ENCODE measurements at regions not wholly inside any gene's neighbourhood (a gene's known extent, or its start where the extent isn't known, plus 50 kb on each side); places are given as distances from the start of the nearest gene placed in this dataset.
"Not testable (repeated sequence)": the region's sequence is repeated elsewhere in the genome, so short reads cannot be mapped to it uniquely, and the experiment has no call there.

DNA sequence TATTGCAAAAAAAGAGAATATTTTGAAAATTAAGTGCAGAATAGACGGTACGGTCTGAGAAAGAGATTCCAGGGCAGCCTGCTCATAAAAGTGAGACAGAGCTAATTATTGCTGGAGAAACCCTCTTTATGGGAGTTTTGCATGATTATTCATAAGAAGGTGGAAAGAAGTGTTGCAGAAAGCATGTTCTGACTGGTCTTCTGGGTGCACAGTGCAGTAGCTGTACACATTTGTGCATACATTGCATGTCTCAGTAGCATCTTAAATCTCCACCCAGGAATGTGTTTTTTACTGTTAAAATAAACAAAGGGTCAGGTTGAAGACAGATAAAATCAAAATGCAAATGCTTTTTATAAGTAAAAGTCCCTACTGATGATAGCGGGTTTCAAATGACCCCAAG, 1813.6 kb upstream of the DEFB115 start:
- Histone ChIP-seq H3K27ac (no peak overlapping the region), H3K36me3 (no peaks in the 10 kb centered on the region), H3K4me1 (no peaks in the 10 kb centered on the region), H3K27me3 (no peaks in the 10 kb centered on the region), H3K9me3 (peaks cover 0 to 8% (median 0%) of the 10 kb centered on the region in 4 donors), H3K4me3 (no peak overlapping the region)
- TF ChIP-seq EP300 (IDR thresholded peaks at IDR 0.05) = no peak
- TF ChIP-seq POLR2A (IDR thresholded peaks at IDR 0.05) = no peak
- WGBS, 2 donors = 69 to 73% methylated on average over 3 of the region's 3 CpGs
- no peak for DNase-seq (ENCODE audit: low spot score in 2 of 2)

DNA sequence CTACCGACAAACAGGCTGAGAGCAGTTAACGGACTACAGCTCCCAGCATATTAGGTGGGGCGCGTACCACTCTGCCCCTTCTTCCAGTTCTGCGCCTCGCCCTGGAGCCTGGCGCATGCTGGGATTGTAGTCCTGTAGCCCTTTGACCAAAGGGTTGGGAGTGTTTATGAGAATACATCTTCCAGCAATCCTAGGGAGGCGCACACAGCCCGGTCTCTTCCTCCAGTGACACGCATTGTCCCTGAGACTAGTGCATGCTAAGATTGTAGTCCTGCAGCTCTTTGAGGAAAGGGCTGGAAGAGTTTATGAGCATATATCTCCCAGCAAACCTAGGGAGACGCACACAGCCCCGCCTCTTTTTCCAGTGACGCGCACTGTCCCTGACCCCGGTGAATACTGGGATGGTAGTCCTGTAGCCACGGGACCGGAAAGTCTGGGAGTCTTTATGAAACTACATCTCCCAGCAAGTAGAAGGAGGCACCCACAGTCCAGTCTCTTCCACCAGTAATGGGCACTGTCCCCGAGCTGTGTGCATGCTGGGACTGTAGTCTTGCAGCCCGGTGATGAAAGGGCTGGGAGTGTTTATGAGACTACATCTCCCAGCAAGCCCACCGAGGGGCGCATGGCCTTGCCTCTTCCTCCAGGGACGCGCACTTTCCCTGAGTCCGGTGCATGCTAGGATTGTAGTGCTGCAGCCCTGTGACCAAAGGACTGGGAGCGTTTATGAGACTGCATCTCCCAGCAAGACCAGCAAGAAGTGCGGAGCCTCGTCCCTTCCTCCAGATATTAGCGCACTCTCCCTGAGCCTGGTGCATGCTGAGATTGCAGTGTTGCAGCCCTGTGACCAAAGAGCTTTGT, 1812.2 kb upstream of the DEFB115 start:
- H3K27ac ChIP-seq = peak overlapping the region in 1 of 4 donors; percentile 39
- not testable (repeated sequence) for H3K4me1 ChIP-seq, H3K27me3 ChIP-seq, H3K36me3 ChIP-seq
- WGBS, 2 donors = 37 to 68% methylated on average over 26 to 28 of the region's 28 CpGs
- peak in 1 of 2 donors; percentile 76 for DNase-seq (ENCODE audit: low spot score in 2 of 2)
- peaks cover 0 to 19% (median 0%) of the 10 kb centered on the region in 4 donors for H3K9me3 ChIP-seq
- peak in 1 of 2 donors; percentile 50 for TF ChIP-seq EP300 (IDR thresholded peaks at IDR 0.05)
- H3K4me3 ChIP-seq = peak overlapping the region in 1 of 4 donors; percentile 43

DNA sequence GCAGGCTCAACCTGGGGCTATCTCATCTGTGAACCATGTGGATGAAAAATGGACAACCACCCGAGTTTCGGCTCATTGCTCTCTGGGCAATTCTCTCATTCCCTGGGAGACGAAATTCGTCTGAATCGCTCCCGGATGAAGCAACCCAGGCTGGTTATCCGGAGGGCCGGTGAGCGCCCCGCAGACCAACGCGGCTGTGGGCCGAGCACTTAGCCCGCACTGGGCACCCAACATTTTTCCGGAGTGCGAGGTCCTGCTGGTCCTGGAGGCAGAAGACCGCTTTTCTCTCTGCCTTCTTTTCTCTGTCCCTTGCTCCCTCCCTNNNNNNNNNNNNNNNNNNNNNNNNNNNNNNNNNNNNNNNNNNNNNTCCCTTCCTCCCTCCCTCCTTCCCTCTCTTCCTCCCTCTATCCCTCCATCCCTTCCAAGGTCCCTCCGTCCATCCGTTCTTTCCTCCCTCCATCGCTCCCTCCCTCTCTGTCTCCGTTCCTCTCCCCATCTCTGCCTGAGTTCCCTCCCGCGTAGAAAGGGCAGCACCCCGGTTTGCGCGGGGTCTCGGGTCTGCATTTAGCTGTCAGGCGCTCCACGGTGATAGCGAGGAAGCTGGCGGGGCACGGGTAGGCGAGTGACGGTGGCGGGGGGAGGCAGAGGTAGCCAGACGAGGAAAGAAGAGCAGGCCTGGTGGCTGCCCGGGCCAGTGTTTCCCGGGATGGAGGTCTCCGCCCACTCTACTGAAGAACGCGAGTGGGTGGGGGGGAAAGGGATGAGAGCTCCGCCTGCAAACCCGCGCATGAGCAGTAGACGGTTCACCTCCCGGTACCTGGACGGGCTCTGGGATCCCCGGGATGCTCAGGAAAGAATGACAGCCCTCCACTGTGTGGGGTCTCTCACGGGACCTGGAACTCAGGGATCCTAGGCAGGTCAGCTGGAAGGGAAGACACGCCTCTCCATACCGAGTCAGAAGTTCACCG, 1809.7 kb upstream of the DEFB115 start:
- Histone ChIP-seq H3K4me3 (peak overlapping the region in 1 of 4 donors; percentile 29), H3K9me3 (peaks cover 0 to 23% (median 0%) of the 10 kb centered on the region in 4 donors)
- H3K27me3 ChIP-seq; H3K36me3 ChIP-seq; H3K27ac ChIP-seq; H3K4me1 ChIP-seq; DNase-seq (ENCODE audit: low spot score in 2 of 2): not testable (repeated sequence)
- 56 to 76% methylated on average over 45 to 51 of the region's 52 CpGs for WGBS, 2 donors

DNA sequence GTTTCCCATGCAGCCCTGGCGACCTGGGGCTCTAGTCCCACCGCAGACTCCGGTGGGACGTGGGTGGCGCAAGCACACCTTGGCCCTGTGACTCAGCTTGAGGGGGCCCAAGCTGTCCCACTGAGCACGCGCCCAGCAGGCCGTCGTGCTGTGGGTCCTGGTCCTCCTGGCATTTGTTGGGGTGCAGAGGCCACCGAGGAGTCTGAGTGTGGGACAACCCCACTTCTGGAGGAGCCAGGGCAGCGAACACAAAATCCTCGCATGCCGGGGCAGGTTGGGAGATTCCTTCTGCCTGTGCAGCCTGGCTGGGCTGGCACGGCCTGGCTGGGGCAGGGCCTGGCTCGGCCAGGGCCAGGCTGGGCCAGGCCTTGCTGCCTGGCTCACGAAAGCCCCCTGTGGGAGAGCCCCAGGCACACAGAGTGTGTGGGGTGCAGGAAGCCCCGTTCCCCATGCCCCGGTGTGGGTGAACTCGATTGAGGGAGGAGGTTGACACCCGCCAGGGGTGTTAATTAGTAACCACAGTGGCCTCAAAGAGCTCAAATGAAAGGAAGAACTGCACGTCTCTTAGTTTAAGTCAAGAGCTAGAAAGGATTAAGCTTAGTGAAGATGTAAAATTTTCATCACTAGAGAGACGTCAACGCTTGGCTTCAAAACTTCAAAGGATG, 1808.5 kb upstream of the DEFB115 start:
- TF ChIP-seq EP300 (IDR thresholded peaks at IDR 0.05) (no peak), POLR2A (IDR thresholded peaks at IDR 0.05) (no peak)
- TF ChIP-seq, protein P1, sequence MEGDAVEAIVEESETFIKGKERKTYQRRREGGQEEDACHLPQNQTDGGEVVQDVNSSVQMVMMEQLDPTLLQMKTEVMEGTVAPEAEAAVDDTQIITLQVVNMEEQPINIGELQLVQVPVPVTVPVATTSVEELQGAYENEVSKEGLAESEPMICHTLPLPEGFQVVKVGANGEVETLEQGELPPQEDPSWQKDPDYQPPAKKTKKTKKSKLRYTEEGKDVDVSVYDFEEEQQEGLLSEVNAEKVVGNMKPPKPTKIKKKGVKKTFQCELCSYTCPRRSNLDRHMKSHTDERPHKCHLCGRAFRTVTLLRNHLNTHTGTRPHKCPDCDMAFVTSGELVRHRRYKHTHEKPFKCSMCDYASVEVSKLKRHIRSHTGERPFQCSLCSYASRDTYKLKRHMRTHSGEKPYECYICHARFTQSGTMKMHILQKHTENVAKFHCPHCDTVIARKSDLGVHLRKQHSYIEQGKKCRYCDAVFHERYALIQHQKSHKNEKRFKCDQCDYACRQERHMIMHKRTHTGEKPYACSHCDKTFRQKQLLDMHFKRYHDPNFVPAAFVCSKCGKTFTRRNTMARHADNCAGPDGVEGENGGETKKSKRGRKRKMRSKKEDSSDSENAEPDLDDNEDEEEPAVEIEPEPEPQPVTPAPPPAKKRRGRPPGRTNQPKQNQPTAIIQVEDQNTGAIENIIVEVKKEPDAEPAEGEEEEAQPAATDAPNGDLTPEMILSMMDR (IDR thresholded peaks at IDR 0.05) = no peak
- 86 to 87% methylated on average over 7 to 23 of the region's 23 CpGs for WGBS, 2 donors
- Histone ChIP-seq H3K4me1 (no peaks in the 10 kb centered on the region), H3K27ac (no peak overlapping the region), H3K27me3 (no peaks in the 10 kb centered on the region), H3K36me3 (no peaks in the 10 kb centered on the region), H3K9me3 (peaks cover 0 to 23% (median 0%) of the 10 kb centered on the region in 4 donors), H3K4me3 (no peak overlapping the region)
- no peak for DNase-seq (ENCODE audit: low spot score in 2 of 2)

DNA sequence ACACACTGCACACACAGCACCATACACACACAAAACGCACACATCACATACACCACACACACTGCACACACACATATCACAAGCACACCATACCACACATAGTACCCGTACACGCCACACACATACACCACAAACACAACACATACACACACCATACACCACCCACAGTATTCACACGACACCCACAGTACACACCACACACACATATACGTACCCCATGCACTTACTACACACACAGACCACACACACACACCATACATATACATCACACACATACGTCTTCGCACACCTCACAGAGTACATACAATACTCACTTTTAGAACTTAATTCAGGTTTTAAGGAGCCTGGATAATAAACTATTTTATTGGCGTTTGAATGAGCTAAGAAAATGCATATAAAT, 1805.3 kb upstream of the DEFB115 start:
- Histone ChIP-seq H3K4me1 (no peaks in the 10 kb centered on the region), H3K9me3 (peaks cover 0 to 23% (median 0%) of the 10 kb centered on the region in 4 donors), H3K27me3 (no peaks in the 10 kb centered on the region), H3K36me3 (no peaks in the 10 kb centered on the region), H3K4me3 (no peak overlapping the region), H3K27ac (no peak overlapping the region)
- TF ChIP-seq POLR2A (IDR thresholded peaks at IDR 0.05) (no peak), EP300 (IDR thresholded peaks at IDR 0.05) (no peak)
- TF ChIP-seq, protein P1 (IDR thresholded peaks at IDR 0.05) = no peak
- DNase-seq (ENCODE audit: low spot score in 2 of 2) = no peak
- WGBS, 2 donors = 68 to 71% methylated on average over 7 to 8 of the region's 8 CpGs

DNA sequence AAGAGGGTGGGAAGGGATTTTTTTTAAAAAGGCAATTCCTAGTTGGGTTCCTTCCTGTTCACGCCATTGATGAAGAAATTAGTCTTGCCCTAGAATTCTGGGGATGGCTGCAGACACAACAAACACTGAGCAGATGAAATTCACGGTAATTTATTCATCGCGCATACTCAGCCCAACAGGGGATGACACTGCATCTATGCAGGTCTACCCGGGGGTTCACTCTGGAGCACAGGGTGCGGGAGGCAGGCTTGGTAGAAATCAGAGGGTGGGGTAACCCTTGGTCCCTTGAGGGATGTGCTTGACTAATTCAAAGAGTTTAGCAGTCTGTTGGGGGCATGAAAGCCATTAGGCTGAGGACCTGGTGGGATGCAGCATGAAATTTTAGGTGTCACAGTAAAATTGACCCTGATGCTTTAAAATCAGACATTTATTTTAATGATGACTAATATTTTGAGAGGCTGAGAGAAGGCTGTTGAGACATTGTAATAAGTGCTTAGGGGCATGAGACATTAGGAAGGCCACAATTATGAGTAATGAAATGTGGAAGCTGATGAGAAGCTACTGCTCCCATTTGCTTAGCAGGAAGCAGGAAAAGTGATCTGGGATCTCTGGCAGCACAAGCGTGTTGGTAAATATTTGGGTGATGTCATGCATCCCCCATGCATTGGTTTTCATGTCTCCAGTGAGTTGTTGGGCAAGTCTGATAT, 1800.3 kb upstream of the DEFB115 start:
- H3K4me1 ChIP-seq; H3K27me3 ChIP-seq; DNase-seq (ENCODE audit: low spot score in 2 of 2); H3K4me3 ChIP-seq; H3K27ac ChIP-seq; H3K9me3 ChIP-seq: not testable (repeated sequence)
- peaks cover 0 to 15% (median 0%) of the 10 kb centered on the region in 3 donors for H3K36me3 ChIP-seq
- WGBS, 2 donors = 65 to 69% methylated on average over 7 of the region's 7 CpGs

Data from tibial nerve (tissue), 4 donors.